ENCODE measurements at regions not wholly inside any gene's neighbourhood (a gene's known extent, or its start where the extent isn't known, plus 50 kb on each side); places are given as distances from the start of the nearest gene placed in this dataset.

DNA sequence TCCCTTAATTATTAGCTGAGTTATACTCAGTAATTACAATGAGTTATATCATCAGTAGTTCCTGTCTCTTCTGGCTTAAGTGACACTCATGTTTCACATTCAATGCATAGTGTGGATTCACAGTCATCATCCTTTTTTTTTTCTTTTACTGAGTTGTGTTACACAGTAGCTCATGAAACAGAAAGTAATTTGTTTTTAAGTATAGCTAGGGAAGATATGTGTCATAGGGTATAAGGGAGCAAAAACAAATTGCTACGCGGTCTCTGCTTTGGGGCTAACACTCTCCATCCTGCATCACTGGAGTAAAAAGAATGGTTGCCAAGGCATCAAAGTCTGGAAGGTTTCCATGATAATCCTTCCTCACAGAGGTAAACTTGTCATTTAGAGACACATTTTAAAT, 971.7 kb upstream of the NCAM2 start:
- TF ChIP-seq, protein P1, sequence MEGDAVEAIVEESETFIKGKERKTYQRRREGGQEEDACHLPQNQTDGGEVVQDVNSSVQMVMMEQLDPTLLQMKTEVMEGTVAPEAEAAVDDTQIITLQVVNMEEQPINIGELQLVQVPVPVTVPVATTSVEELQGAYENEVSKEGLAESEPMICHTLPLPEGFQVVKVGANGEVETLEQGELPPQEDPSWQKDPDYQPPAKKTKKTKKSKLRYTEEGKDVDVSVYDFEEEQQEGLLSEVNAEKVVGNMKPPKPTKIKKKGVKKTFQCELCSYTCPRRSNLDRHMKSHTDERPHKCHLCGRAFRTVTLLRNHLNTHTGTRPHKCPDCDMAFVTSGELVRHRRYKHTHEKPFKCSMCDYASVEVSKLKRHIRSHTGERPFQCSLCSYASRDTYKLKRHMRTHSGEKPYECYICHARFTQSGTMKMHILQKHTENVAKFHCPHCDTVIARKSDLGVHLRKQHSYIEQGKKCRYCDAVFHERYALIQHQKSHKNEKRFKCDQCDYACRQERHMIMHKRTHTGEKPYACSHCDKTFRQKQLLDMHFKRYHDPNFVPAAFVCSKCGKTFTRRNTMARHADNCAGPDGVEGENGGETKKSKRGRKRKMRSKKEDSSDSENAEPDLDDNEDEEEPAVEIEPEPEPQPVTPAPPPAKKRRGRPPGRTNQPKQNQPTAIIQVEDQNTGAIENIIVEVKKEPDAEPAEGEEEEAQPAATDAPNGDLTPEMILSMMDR (IDR thresholded peaks at IDR 0.05): no peak
- TF ChIP-seq EP300 (IDR thresholded peaks at IDR 0.05): no peak
- no peak for TF ChIP-seq POLR2A (IDR thresholded peaks at IDR 0.05; ENCODE audit: low read depth)
- TF ChIP-seq POLR2AphosphoS5 (IDR thresholded peaks at IDR 0.05): no peak
